IMR-90 (cell line): ENCODE measurements at regions not wholly inside any gene's neighbourhood (a gene's known extent, or its start where the extent isn't known, plus 50 kb on each side); places are given as distances from the start of the nearest gene placed in this dataset.

ENCODE experiments used
- ATAC-seq: fragments of 200-7000 bp; cut with Tn5 transposase; 2 replicates; pipeline ENCODE4 v1.9.1; 2020; ENCODE audit warnings: low read depth, mild to moderate bottlenecking, moderate library complexity
- BruUV-seq: library from RNA; stranded (reverse); fragments of 400-500 nt; replicated peaks from 2 replicates; lab custom pipeline; 2021; lab: Mats Ljungman, UMichigan
- CTCF ChIA-PET: fragments of 300-600 bp; formaldehyde crosslinking; extraction: SDS; loops from one replicate; lab custom pipeline; 2021; ENCODE audit warnings: antibody characterized with exemption; lab: Yijun Ruan, JAX
- POLR2A ChIA-PET: fragments of 300-600 bp; sonication (Branson Sonifier 250); formaldehyde crosslinking; loops from one replicate; lab custom pipeline; 2022; ENCODE audit warnings: antibody characterized with exemption; ENCODE audit not compliant: unreplicated experiment; lab: Charles Lee
- DNase-seq: peaks from one replicate; pipeline ENCODE4 v3.0.0; 2013
- H2AFZ ChIP-seq: replicated peaks from 2 replicates; pipeline ENCODE3; 2013; ENCODE audit warnings: low read length, mild to moderate bottlenecking; ENCODE audit not compliant: poor library complexity
- H2AK5ac ChIP-seq: 2 replicates; pipeline ENCODE4 v1.6.1; 2013; ENCODE audit warnings: low read depth, low read length, inconsistent platforms
- H2AK9ac ChIP-seq: replicated peaks from 2 replicates; pipeline ENCODE3; 2013; ENCODE audit warnings: mild to moderate bottlenecking, low read depth, low read length, moderate library complexity; ENCODE audit not compliant: poor library complexity
- H2BK120ac ChIP-seq: 2 replicates; pipeline ENCODE4 v1.6.1; 2013; ENCODE audit warnings: low read depth, low read length, inconsistent platforms
- H2BK15ac ChIP-seq: 3 replicates; pipeline ENCODE4 v1.6.1; 2013; ENCODE audit warnings: low read depth, low read length, inconsistent platforms
- H2BK20ac ChIP-seq: 2 replicates; pipeline ENCODE4 v1.6.1; 2013; ENCODE audit warnings: low read depth, mild to moderate bottlenecking, inconsistent platforms, low read length, moderate library complexity
- H2BK5ac ChIP-seq: 2 replicates; pipeline ENCODE4 v1.6.1; 2013; ENCODE audit warnings: mild to moderate bottlenecking, low read depth, low read length, inconsistent platforms; ENCODE audit not compliant: poor library complexity, severe bottlenecking
- H3K14ac ChIP-seq: replicated peaks from 2 replicates; pipeline ENCODE4 v1.6.1; 2013; ENCODE audit warnings: low read depth, low read length, inconsistent platforms
- H3K18ac ChIP-seq: 2 replicates; pipeline ENCODE4 v1.6.1; 2013; ENCODE audit warnings: low read depth, low read length, control low read depth
- H3K23ac ChIP-seq: 2 replicates; pipeline ENCODE4 v1.6.1; 2013; ENCODE audit warnings: low read depth, low read length, inconsistent platforms
- H3K27ac ChIP-seq: 2 replicates; pipeline ENCODE4 v1.5.1; 2013; ENCODE audit warnings: mild to moderate bottlenecking, control low read depth, low read length; ENCODE audit not compliant: insufficient read depth
- H3K27me3 ChIP-seq: 2 replicates; pipeline ENCODE4 v1.6.1; 2013; ENCODE audit warnings: low read length; ENCODE audit not compliant: control insufficient read depth, insufficient read depth
- H3K36me3 ChIP-seq: 2 replicates; pipeline ENCODE4 v1.6.1; 2013; ENCODE audit warnings: low read length, mixed read lengths; ENCODE audit not compliant: control insufficient read depth, insufficient read depth
- H3K4ac ChIP-seq: 2 replicates; pipeline ENCODE4 v1.6.1; 2013; ENCODE audit warnings: low read depth, low read length, inconsistent platforms
- H3K4me1 ChIP-seq: 2 replicates; pipeline ENCODE4 v1.6.1; 2013; ENCODE audit warnings: low read length, mixed read lengths; ENCODE audit not compliant: control insufficient read depth, insufficient read depth
- H3K4me2 ChIP-seq: 2 replicates; pipeline ENCODE4 v1.6.1; 2013; ENCODE audit warnings: low read depth, mild to moderate bottlenecking, control low read depth, low read length, moderate library complexity
- H3K4me3 ChIP-seq: 2 replicates; pipeline ENCODE4 v1.5.1; 2013; ENCODE audit warnings: low read depth, mild to moderate bottlenecking, control low read depth, low read length, moderate library complexity; ENCODE audit not compliant: insufficient read depth
- H3K56ac ChIP-seq: 2 replicates; pipeline ENCODE4 v1.6.1; 2013; ENCODE audit warnings: low read length, inconsistent platforms; ENCODE audit not compliant: insufficient read depth; ENCODE audit errors: extremely low read depth
- H3K79me1 ChIP-seq, 2 experiments: 2 replicates each; pipeline ENCODE4 v1.6.1; 2013; ENCODE audit warnings: low read length in 2 of 2, inconsistent platforms in 1 of 2, low read depth in 1 of 2
- H3K9ac ChIP-seq: 2 replicates; pipeline ENCODE4 v1.6.1; 2013; ENCODE audit warnings: low read depth, low read length, control low read depth
- H3K9me1 ChIP-seq: 2 replicates; pipeline ENCODE4 v1.6.1; 2013; ENCODE audit warnings: low read length, inconsistent platforms; ENCODE audit not compliant: insufficient read depth
- H3K9me3 ChIP-seq: 2 replicates; pipeline ENCODE4 v1.6.1; 2013; ENCODE audit warnings: low read length; ENCODE audit not compliant: control insufficient read depth, insufficient read depth
- H4K20me1 ChIP-seq: 2 replicates; pipeline ENCODE4 v1.6.1; 2013; ENCODE audit warnings: low read length, inconsistent platforms; ENCODE audit not compliant: insufficient read depth
- H4K5ac ChIP-seq: 2 replicates; pipeline ENCODE4 v1.6.1; 2013; ENCODE audit warnings: mild to moderate bottlenecking, low read depth, low read length, control low read depth
- H4K8ac ChIP-seq, 2 experiments: 2 replicates each; pipeline ENCODE4 v1.6.1; 2013; ENCODE audit warnings: low read depth in 2 of 2, low read length in 2 of 2, control low read depth in 1 of 2, inconsistent platforms in 1 of 2
- H4K91ac ChIP-seq: 2 replicates; pipeline ENCODE4 v1.6.1; 2013; ENCODE audit warnings: low read depth, low read length, inconsistent platforms; ENCODE audit not compliant: insufficient read depth
- CHD1 ChIP-seq: IDR thresholded peaks from 2 replicates; pipeline ENCODE4 v1.6.1; 2012; ENCODE audit warnings: low read depth, low read length, improper control_type of control experiment
- RCOR1 ChIP-seq: IDR thresholded peaks from 2 replicates; pipeline ENCODE4 v1.6.1; 2012; ENCODE audit warnings: mild to moderate bottlenecking, low read length, improper control_type of control experiment; ENCODE audit not compliant: insufficient replicate concordance
- WGBS, 2 experiments: methylation state at CpG; one replicate each; pipeline versions ENCODE4 v1.1.5 to v1.1.7; 2013; ENCODE audit warnings: missing lambda C conversion rate in 2 of 2; ENCODE audit not compliant: insufficient read length in 1 of 2; ENCODE audit errors: extremely low coverage in 2 of 2; 5-methylcytosine and 5-hydroxymethylcytosine counted together
- dilution Hi-C: fragments of 300-500 bp; cut with HindIII; formaldehyde crosslinking; loops from one replicate; pipeline ENCODE4 v1.14.3; 2018; ENCODE audit warnings: low sequenced_read_pairs; ENCODE audit not compliant: unreplicated experiment
- in situ Hi-C: fragments of 300-500 bp; cut with MboI; formaldehyde crosslinking; loops from 3 replicates; pipeline ENCODE4 v1.14.3; 2019; ENCODE audit warnings: low sequenced_read_pairs, inconsistent platforms, mixed read lengths
- intact Hi-C: fragments of 100-400 bp; cut with micrococcal nuclease; formaldehyde crosslinking; loops from 2 replicates; pipeline ENCODE4 v1.10.0; 2022
- TF ChIP-seq, protein P1 (sequence below): conservative IDR thresholded peaks from 2 replicates; pipeline ENCODE4 v1.5.1; 2012; ENCODE audit warnings: mild to moderate bottlenecking, low read depth, low read length, improper control_type of control experiment
- TF ChIP-seq, protein P2 (sequence below): fragments of 150-350 bp; IDR thresholded peaks from 2 replicates; pipeline ENCODE4 v1.6.1; 2016; ENCODE audit warnings: low read depth, mild to moderate bottlenecking, low read length, moderate library complexity, borderline replicate concordance

DNA sequence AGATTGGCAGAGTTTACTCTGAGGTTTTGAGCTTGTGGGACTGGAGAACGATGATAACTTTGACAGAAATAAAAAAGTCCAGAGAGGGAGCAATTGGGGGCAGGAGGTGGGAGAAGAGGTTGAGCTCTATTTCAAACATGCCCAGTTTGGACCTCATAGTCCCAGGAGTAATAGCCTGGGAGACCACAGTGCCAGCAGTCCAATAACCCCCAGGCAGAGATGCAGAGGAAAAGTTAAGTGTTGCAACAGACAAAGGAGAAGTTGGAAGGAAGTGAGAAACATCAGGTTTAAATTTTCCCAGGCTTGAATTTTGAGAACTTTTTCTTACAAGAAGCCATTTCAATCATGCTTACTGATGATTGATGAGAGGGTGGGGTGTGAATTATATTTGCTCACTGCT lies 117.0 kb upstream of the GHR start:
- in situ Hi-C loops = no loop called here
- Histone ChIP-seq H2BK5ac (no peak overlapping the region), H3K4me1 (no peaks in the 10 kb centered on the region), H3K27me3 (no peaks in the 10 kb centered on the region), H3K56ac (no peak overlapping the region), H3K18ac (no peak overlapping the region), H3K4ac (no peak overlapping the region), H2BK15ac (no peak overlapping the region), H4K20me1 (no peaks in the 10 kb centered on the region), H2BK20ac (no peak overlapping the region), H3K4me3 (no peak overlapping the region), H3K79me1 (no peaks in the 10 kb centered on the region), H2AK9ac (no peak overlapping the region), H2BK120ac (no peak overlapping the region), H4K91ac (no peak overlapping the region), H3K36me3 (no peaks in the 10 kb centered on the region), H3K23ac (no peak overlapping the region), H3K4me2 (no peak overlapping the region), H3K9me1 (no peaks in the 10 kb centered on the region), H3K14ac (no peak overlapping the region), H3K9ac (no peak overlapping the region), H3K9me3 (no peaks in the 10 kb centered on the region), H4K5ac (no peak overlapping the region), H3K27ac (no peak overlapping the region), H4K8ac (no peak overlapping the region), H2AK5ac (no peak overlapping the region), H2AFZ (no peak overlapping the region)
- dilution Hi-C loops = no loop called here
- TF ChIP-seq RCOR1 = no peak
- TF ChIP-seq CHD1 = no peak
- TF ChIP-seq, protein P1, sequence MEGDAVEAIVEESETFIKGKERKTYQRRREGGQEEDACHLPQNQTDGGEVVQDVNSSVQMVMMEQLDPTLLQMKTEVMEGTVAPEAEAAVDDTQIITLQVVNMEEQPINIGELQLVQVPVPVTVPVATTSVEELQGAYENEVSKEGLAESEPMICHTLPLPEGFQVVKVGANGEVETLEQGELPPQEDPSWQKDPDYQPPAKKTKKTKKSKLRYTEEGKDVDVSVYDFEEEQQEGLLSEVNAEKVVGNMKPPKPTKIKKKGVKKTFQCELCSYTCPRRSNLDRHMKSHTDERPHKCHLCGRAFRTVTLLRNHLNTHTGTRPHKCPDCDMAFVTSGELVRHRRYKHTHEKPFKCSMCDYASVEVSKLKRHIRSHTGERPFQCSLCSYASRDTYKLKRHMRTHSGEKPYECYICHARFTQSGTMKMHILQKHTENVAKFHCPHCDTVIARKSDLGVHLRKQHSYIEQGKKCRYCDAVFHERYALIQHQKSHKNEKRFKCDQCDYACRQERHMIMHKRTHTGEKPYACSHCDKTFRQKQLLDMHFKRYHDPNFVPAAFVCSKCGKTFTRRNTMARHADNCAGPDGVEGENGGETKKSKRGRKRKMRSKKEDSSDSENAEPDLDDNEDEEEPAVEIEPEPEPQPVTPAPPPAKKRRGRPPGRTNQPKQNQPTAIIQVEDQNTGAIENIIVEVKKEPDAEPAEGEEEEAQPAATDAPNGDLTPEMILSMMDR = no peak
- TF ChIP-seq, protein P2, sequence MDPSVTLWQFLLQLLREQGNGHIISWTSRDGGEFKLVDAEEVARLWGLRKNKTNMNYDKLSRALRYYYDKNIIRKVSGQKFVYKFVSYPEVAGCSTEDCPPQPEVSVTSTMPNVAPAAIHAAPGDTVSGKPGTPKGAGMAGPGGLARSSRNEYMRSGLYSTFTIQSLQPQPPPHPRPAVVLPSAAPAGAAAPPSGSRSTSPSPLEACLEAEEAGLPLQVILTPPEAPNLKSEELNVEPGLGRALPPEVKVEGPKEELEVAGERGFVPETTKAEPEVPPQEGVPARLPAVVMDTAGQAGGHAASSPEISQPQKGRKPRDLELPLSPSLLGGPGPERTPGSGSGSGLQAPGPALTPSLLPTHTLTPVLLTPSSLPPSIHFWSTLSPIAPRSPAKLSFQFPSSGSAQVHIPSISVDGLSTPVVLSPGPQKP = no peak
- ATAC-seq (no peak), DNase-seq (no peak)
- ChIA-PET CTCF (no interaction called here), POLR2A (no interaction called here)
- intact Hi-C loops = no loop called here
- whole genome bisulfite sequencing, 2 experiments = 17% methylated on average over 1 of the region's 1 CpG; no CpG with 5 or more reads in 1 of the 2 experiments
- no TSS peak for BruUV-seq
